B cell (primary cell): ENCODE measurements at regions not wholly inside any gene's neighbourhood (a gene's known extent, or its start where the extent isn't known, plus 50 kb on each side); places are given as distances from the start of the nearest gene placed in this dataset.

Source experiments
- ATAC-seq: fragments of 200-7000 bp; cut with Tn5 transposase; one replicate; pipeline ENCODE4 v1.10.0; 2021; ENCODE audit warnings: low read depth, mild to moderate bottlenecking, moderate number of reproducible peaks, moderate library complexity
- CTCF ChIA-PET: fragments of 350-600 bp; sonication (Branson Sonifier 250); formaldehyde crosslinking; loops from one replicate; lab custom pipeline; 2021; ENCODE audit warnings: antibody characterized with exemption, inconsistent platforms; lab: Charles Lee
- POLR2A ChIA-PET: fragments of 350-600 bp; sonication (Branson Sonifier 250); formaldehyde crosslinking; loops from one replicate; lab custom pipeline; 2021; ENCODE audit warnings: antibody characterized with exemption; lab: Charles Lee
- DNase-seq: peaks from one replicate; pipeline ENCODE4 v3.0.0; 2013
- H2AFZ ChIP-seq: 2 replicates; pipeline ENCODE4 v1.6.1; 2012; ENCODE audit warnings: mild to moderate bottlenecking, low read depth, low read length; ENCODE audit not compliant: insufficient read depth, poor library complexity, severe bottlenecking
- H3K27ac ChIP-seq, 2 donors: 1 replicate in 1 of 2; 2 replicates in 1 of 2; pipeline ENCODE4 v1.5.1; 2012 to 2013; ENCODE audit warnings: low read length in 2 of 2, mild to moderate bottlenecking in 2 of 2, moderate library complexity in 1 of 2
- H3K27me3 ChIP-seq, 4 experiments: fragments of 200-600 bp in 1 of 4; sonication (generic) in 1 of 4; replicated peaks in 1 of 4; 1 replicate in 2 of 4; 2 replicates in 2 of 4; pipeline versions ENCODE4 v1.6.1 to v1.7.0; 2013 to 2016; ENCODE audit warnings: low read length in 3 of 4, mild to moderate bottlenecking in 2 of 4, mixed read lengths in 1 of 4, moderate library complexity in 1 of 4; ENCODE audit not compliant: insufficient read depth in 4 of 4, control insufficient read depth in 3 of 4; ENCODE audit errors: control extremely low read depth in 1 of 4
- H3K36me3 ChIP-seq, 2 experiments: replicated peaks in 1 of 2; 1 replicate in 1 of 2; 2 replicates in 1 of 2; pipeline versions ENCODE4 v1.6.1 to v1.7.1; 2013; ENCODE audit warnings: low read length in 1 of 2; ENCODE audit not compliant: insufficient read depth in 2 of 2, control insufficient read depth in 1 of 2; ENCODE audit errors: control extremely low read depth in 1 of 2, extremely low read depth in 1 of 2
- H3K4me1 ChIP-seq, 2 donors: fragments of 200-600 bp in 1 of 2; sonication (generic) in 1 of 2; 1 replicate in 1 of 2; 2 replicates in 1 of 2; pipeline versions ENCODE4 v1.5.1 to v1.6.1; 2013 to 2017; ENCODE audit warnings: low read length in 2 of 2; ENCODE audit not compliant: control insufficient read depth in 2 of 2, insufficient read depth in 2 of 2
- H3K4me2 ChIP-seq: replicated peaks from 2 replicates; pipeline ENCODE3; 2012; ENCODE audit warnings: mild to moderate bottlenecking, low read depth, low read length; ENCODE audit not compliant: poor library complexity, severe bottlenecking
- H3K4me3 ChIP-seq, 5 experiments: fragments of 200-600 bp in 1 of 5; sonication (generic) in 1 of 5; 1 replicate in 3 of 5; 2 replicates in 2 of 5; pipeline versions ENCODE4 v1.5.1 to v1.7.0; 2011 to 2016; ENCODE audit warnings: low read length in 4 of 5, mild to moderate bottlenecking in 4 of 5, low read depth in 2 of 5, control low read depth in 1 of 5, moderate library complexity in 1 of 5; ENCODE audit not compliant: insufficient read depth in 1 of 5; ENCODE audit errors: control extremely low read depth in 1 of 5, extremely low read depth in 1 of 5
- H3K79me2 ChIP-seq: fragments of 200-600 bp; sonication (generic); one replicate; pipeline ENCODE4 v1.6.0; 2016; ENCODE audit warnings: low read length; ENCODE audit not compliant: control insufficient read depth, insufficient read depth
- H3K9ac ChIP-seq: fragments of 200-600 bp; sonication (generic); 2 replicates; pipeline ENCODE4 v1.6.1; 2017; ENCODE audit warnings: mild to moderate bottlenecking, low read length, moderate library complexity
- H3K9me3 ChIP-seq, 3 donors: one replicate each; pipeline versions ENCODE4 v1.6.1 to v1.7.1; 2013; ENCODE audit warnings: low read length in 2 of 3; ENCODE audit not compliant: control insufficient read depth in 2 of 3, insufficient read depth in 1 of 3; ENCODE audit errors: control extremely low read depth in 1 of 3
- H4K20me1 ChIP-seq: 2 replicates; pipeline ENCODE4 v1.6.0; 2012; ENCODE audit warnings: mild to moderate bottlenecking, low read length; ENCODE audit not compliant: insufficient read depth, control insufficient read depth, poor library complexity, severe bottlenecking
- H3K27ac Mint-ChIP-seq: one replicate; pipeline ENCODE4 v1.8.0; 2021; ENCODE audit warnings: mixed read lengths
- H3K27me3 Mint-ChIP-seq: one replicate; pipeline ENCODE4 v1.8.0; 2021; ENCODE audit warnings: mixed read lengths
- H3K4me1 Mint-ChIP-seq: one replicate; pipeline ENCODE4 v1.8.0; 2021; ENCODE audit warnings: mixed read lengths
- H3K4me3 Mint-ChIP-seq: one replicate; pipeline ENCODE4 v1.8.0; 2021; ENCODE audit warnings: mixed read lengths
- H3K9me3 Mint-ChIP-seq: one replicate; pipeline ENCODE4 v1.8.0; 2022; ENCODE audit warnings: mixed read lengths; ENCODE audit not compliant: insufficient read depth
- EZH2 ChIP-seq: IDR thresholded peaks from 2 replicates; pipeline ENCODE4 v1.6.1; 2012; ENCODE audit warnings: borderline replicate concordance, low read depth, mild to moderate bottlenecking, moderate library complexity, low read length; ENCODE audit not compliant: insufficient read depth, poor library complexity, severe bottlenecking
- WGBS: methylation state at CpG from one replicate; pipeline ENCODE4 v1.1.5; 2013; ENCODE audit warnings: missing lambda C conversion rate; ENCODE audit not compliant: insufficient coverage; 5-methylcytosine and 5-hydroxymethylcytosine counted together
- intact Hi-C: fragments of 100-400 bp; cut with micrococcal nuclease; formaldehyde crosslinking; loops from one replicate; pipeline ENCODE4 v1.10.0; 2022
- TF ChIP-seq, protein P1 (sequence below): fragments of 200-600 bp; IDR thresholded peaks from one replicate; pipeline ENCODE4 v1.8.0; 2022; ENCODE audit warnings: antibody characterized with exemption, mild to moderate bottlenecking

GRCh38 chr6:140768133-140768532, 1364.6 kb upstream of the GJE1 start:
- H3K4me1 ChIP-seq, result no peaks in the 10 kb centered on the region
- H3K9me3 ChIP-seq, result peaks cover 0 to 5% (median 0%) of the 10 kb centered on the region in 3 donors
- TF ChIP-seq, protein P1, sequence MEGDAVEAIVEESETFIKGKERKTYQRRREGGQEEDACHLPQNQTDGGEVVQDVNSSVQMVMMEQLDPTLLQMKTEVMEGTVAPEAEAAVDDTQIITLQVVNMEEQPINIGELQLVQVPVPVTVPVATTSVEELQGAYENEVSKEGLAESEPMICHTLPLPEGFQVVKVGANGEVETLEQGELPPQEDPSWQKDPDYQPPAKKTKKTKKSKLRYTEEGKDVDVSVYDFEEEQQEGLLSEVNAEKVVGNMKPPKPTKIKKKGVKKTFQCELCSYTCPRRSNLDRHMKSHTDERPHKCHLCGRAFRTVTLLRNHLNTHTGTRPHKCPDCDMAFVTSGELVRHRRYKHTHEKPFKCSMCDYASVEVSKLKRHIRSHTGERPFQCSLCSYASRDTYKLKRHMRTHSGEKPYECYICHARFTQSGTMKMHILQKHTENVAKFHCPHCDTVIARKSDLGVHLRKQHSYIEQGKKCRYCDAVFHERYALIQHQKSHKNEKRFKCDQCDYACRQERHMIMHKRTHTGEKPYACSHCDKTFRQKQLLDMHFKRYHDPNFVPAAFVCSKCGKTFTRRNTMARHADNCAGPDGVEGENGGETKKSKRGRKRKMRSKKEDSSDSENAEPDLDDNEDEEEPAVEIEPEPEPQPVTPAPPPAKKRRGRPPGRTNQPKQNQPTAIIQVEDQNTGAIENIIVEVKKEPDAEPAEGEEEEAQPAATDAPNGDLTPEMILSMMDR, result no peak
- TF ChIP-seq EZH2, result no peak
- no peak overlapping the region for H3K27ac Mint-ChIP-seq
- no peak for DNase-seq
- H3K27me3 Mint-ChIP-seq, result no peaks in the 10 kb centered on the region
- no peak overlapping the region for H3K27ac ChIP-seq
- H4K20me1 ChIP-seq, result no peaks in the 10 kb centered on the region
- intact Hi-C loops, result no loop called here
- H3K9ac ChIP-seq, result no peak overlapping the region
- no peak overlapping the region for H3K4me2 ChIP-seq
- CTCF ChIA-PET, result no interaction called here
- H3K4me3 Mint-ChIP-seq, result no peak overlapping the region
- no peaks in the 10 kb centered on the region for H3K79me2 ChIP-seq
- H3K4me3 ChIP-seq, result no peak overlapping the region
- H3K4me1 Mint-ChIP-seq, result no peaks in the 10 kb centered on the region
- 93% methylated on average over 2 of the region's 3 CpGs for WGBS
- no peak for ATAC-seq
- POLR2A ChIA-PET, result no interaction called here
- H3K36me3 ChIP-seq, result no peaks in the 10 kb centered on the region
- H2AFZ ChIP-seq, result no peak overlapping the region
- peaks cover 5% of the 10 kb centered on the region for H3K9me3 Mint-ChIP-seq
- no peaks in the 10 kb centered on the region for H3K27me3 ChIP-seq

DNA sequence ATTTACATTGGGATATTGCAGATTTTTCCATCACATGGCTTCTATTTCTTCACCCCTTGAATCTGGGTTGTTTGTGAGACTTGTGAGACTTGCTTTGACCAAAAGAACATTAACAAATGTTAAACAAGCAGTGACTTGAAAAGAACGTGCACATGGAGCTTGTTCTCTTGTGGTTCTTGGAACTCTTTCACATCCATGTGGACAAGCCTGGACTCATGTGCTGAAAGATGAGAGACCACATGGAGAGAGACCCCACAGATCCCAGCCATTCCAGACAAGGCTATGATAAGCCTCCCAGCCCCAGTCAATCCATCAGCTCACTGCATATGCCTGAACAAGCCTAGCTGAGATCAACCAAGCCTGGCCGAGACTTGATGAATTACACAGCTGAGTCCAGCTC, 1365.7 kb upstream of the GJE1 start:
- intact Hi-C loops, result no loop called here
- Mint-ChIP-seq H3K9me3 (peaks cover 5% of the 10 kb centered on the region), H3K27ac (no peak overlapping the region), H3K4me1 (no peaks in the 10 kb centered on the region), H3K27me3 (no peaks in the 10 kb centered on the region), H3K4me3 (no peak overlapping the region)
- ATAC-seq, result no peak
- no peak overlapping the region for H3K9ac ChIP-seq
- H3K27ac ChIP-seq, result no peak overlapping the region
- no peaks in the 10 kb centered on the region for H4K20me1 ChIP-seq
- WGBS, result 70% methylated on average over 1 of the region's 2 CpGs
- H3K79me2 ChIP-seq, result no peaks in the 10 kb centered on the region
- ChIA-PET POLR2A (no interaction called here), CTCF (no interaction called here)
- H3K4me3 ChIP-seq, result no peak overlapping the region
- H3K4me1 ChIP-seq, result no peaks in the 10 kb centered on the region
- peaks cover 0 to 5% (median 0%) of the 10 kb centered on the region in 3 donors for H3K9me3 ChIP-seq
- no peaks in the 10 kb centered on the region for H3K36me3 ChIP-seq
- no peak overlapping the region for H2AFZ ChIP-seq
- H3K4me2 ChIP-seq, result no peak overlapping the region
- no peaks in the 10 kb centered on the region for H3K27me3 ChIP-seq
- no peak for DNase-seq
- no peak for TF ChIP-seq EZH2
- TF ChIP-seq, protein P1, result no peak
